Stimulated activated CD8-positive, alpha-beta memory T cell treated with anti-CD3 and anti-CD28 coated beads, Interleukin-2, amount 100 ng/mL, for 1 hour (primary cell): ENCODE measurements at regions not wholly inside any gene's neighbourhood (a gene's known extent, or its start where the extent isn't known, plus 50 kb on each side); places are given as distances from the start of the nearest gene placed in this dataset.
"Not testable (repeated sequence)": the region's sequence is repeated elsewhere in the genome, so short reads cannot be mapped to it uniquely, and the experiment has no call there.

Source experiments
- DNase-seq, 2 donors: peaks; one replicate each; pipeline ENCODE4 v3.0.0-alpha.2; 2020; ENCODE audit warnings: low read depth in 2 of 2

DNA sequence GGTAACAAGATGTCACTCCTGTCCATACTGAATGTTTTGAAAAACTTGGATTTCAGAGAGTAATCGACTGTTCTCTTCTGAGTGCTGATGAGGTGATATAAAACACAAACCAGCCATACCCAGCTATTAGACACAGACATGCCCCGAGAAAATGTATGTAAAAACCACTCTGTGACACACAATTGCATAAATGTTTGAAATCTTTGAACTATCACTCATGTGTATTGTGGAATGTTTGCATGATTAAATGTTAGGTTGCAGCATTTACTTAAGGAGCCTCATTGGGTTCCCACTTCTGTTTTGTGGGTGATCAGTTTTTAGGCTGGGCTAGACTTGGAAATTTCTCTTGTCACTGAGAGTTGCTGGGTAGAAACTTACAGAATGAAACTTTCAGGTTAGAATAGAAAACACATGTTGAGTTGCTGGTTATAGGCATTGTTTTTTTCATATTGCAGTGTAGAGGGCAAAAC, 270.4 kb upstream of the B3GALT2 start:
- DNase-seq, result no peak

GRCh38 chr1:193451606-193452005, 265.2 kb upstream of the B3GALT2 start:
- DNase-seq, result no peak

DNA sequence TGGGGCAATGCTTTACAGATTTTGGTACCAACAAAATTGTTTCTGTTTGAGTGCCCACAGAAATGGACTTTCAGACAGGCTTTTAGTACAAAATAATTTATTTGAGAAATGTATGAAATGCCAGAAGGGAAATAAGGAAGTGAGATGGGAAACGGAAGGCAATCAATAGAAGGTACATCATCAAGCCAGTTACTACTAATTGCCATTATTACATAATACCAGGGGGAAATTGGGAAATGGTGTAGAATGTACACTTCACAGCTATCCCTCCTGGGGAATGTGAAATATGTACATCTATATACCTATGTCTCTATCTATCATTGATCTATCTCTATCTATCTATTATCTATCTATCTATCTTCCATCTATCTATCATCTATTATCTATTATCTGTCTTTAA, 264.6 kb upstream of the B3GALT2 start:
- DNase-seq, result no peak

- DNase-seq, result no peak
Measured at GRCh38 chr1:193448682-193449461, 262.5 kb upstream of the B3GALT2 start.

GRCh38 chr1:193443886-193444285, 257.5 kb upstream of the B3GALT2 start:
- no peak for DNase-seq

- no peak for DNase-seq
Measured at GRCh38 chr1:193438771-193439170, 252.4 kb upstream of the B3GALT2 start.

DNA sequence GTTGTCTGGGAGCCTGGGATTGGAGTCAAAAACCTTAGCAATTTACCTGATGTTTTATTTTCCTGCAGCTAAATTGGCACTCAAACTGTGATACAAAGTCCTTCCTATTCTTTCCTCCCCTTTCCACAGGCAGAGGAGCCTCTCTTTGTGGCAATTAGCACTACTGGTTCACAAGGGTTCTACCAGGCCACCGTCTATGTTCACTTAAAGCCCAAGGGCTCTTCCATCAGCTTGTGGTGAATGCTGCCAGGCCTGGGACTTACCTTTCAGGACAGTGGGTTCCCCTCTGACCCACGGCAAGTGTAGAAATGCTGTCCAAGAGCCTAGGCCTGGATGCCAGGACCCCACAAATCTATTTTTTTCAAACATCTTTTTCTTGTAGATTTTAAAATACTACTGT, 251.9 kb upstream of the B3GALT2 start:
- DNase-seq, result no peak

- DNase-seq, result no peak
Measured at GRCh38 chr1:193437785-193438184, 251.4 kb upstream of the B3GALT2 start.

- DNase-seq, result not testable (repeated sequence)
Measured at GRCh38 chr1:193437333-193437732, 250.9 kb upstream of the B3GALT2 start.

DNA sequence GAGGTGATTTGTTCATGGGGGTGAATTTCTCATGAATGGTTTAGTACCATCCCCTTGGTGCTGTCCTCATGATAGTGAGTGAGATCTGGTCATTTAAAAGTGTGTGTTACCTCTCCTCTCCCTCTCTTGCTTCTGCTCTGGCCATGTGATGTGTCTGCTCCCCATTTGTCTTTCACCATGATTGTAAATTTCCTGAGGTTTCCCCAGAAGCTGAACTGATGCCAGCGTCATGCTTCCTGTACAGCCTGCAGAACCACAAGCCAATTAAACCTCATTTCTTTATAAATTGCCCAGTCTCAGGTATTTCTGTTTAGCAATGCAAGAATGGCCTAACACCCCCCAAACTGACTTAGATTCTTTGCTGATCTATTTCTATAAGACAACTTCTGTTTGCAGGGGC, 249.4 kb upstream of the B3GALT2 start:
- DNase-seq, result no peak

GRCh38 chr1:193434319-193434718, 247.9 kb upstream of the B3GALT2 start:
- DNase-seq, result no peak

GRCh38 chr1:193433599-193433998, 247.2 kb upstream of the B3GALT2 start:
- DNase-seq, result no peak

DNA sequence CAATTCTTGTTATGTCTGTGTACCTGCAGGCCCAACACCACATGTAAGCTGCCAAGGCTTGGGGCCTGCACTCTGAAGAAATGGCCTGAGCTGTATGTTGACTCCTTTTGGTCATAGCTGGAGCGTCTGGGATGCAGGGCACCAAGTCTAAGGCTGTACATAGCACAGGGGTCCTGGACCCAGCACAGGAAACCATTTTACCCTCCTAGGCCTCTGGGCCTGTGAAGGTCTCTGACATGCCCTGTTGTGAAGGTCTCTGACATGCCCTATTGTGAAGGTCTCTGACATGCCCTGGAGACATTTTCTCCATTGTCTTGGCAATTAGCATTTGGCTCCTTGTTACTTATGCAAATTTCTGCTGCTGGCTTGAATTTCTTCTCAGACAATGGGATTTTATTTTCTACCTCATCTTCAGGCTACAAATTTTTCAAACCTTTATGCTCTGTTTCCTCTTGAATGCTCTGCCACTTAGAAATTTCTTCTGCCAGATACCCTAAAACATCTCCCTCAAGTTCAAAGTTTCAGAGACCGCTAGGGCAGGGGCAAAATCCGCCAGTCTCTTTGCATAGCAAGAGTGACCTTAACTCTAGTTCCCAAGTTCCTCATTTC, 246.7 kb upstream of the B3GALT2 start:
- no peak for DNase-seq

GRCh38 chr1:193431265-193431977, 245.0 kb upstream of the B3GALT2 start:
- DNase-seq, result no peak

- no peak for DNase-seq
Measured at GRCh38 chr1:193427524-193427923, 241.1 kb upstream of the B3GALT2 start.

- DNase-seq, result no peak
Measured at GRCh38 chr1:193426061-193426460, 239.6 kb upstream of the B3GALT2 start.

- DNase-seq, result no peak
Measured at GRCh38 chr1:193421487-193421886, 235.1 kb upstream of the B3GALT2 start.

GRCh38 chr1:193419295-193419694, 232.9 kb upstream of the B3GALT2 start:
- no peak for DNase-seq

- no peak for DNase-seq
Measured at GRCh38 chr1:193418745-193419058, 232.3 kb upstream of the B3GALT2 start.

- no peak for DNase-seq
Measured at GRCh38 chr1:193417945-193418744, 231.7 kb upstream of the B3GALT2 start.

DNA sequence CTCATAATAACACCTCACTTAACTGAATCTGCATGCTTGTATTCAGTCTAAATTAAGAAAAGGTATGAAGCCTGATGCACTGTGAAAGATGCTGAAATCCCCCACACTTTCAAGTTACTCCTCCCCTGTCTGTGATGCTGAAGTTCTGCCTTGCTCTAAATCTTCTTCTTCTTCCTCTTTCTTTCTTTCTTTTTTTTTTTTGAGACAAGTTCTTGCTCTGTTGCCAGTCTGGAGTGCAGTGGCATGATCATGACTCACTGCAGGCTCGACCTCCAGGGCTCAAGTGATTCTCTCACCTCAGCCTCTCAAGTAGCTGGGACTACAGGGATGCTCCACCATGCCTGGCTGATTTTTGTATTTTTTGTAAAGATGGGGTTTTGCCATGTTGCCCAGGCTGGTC, 231.0 kb upstream of the B3GALT2 start:
- no peak for DNase-seq
